ENCODE measurements at regions not wholly inside any gene's neighbourhood (a gene's known extent, or its start where the extent isn't known, plus 50 kb on each side); places are given as distances from the start of the nearest gene placed in this dataset.

GRCh38 chr3:30183421-30183820 is 423.0 kb upstream of the TGFBR2 start:
- TF ChIP-seq CTCF (IDR thresholded peaks at IDR 0.05; ENCODE audit: low read length, missing control alignments), result no peak
- DNase-seq (ENCODE audit: low read depth), result no peak
- H3K4me3 ChIP-seq (replicated peaks; ENCODE audit: low read depth, low read length), result no peak overlapping the region

GRCh38 chr3:30184091-30184810 is 422.1 kb upstream of the TGFBR2 start:
- H3K4me3 ChIP-seq (replicated peaks; ENCODE audit: low read depth, low read length), result no peak overlapping the region
- no peak for DNase-seq (ENCODE audit: low read depth)
- no peak for TF ChIP-seq CTCF (IDR thresholded peaks at IDR 0.05; ENCODE audit: low read length, missing control alignments)

GRCh38 chr3:30185872-30186271 is 420.5 kb upstream of the TGFBR2 start:
- TF ChIP-seq CTCF (IDR thresholded peaks at IDR 0.05; ENCODE audit: low read length, missing control alignments), result no peak
- no peak for DNase-seq (ENCODE audit: low read depth)
- no peak overlapping the region for H3K4me3 ChIP-seq (replicated peaks; ENCODE audit: low read depth, low read length)

- no peak for TF ChIP-seq CTCF (IDR thresholded peaks at IDR 0.05; ENCODE audit: low read length, missing control alignments)
- DNase-seq (ENCODE audit: low read depth), result no peak
- H3K4me3 ChIP-seq (replicated peaks; ENCODE audit: low read depth, low read length), result no peak overlapping the region
Measured at GRCh38 chr3:30186741-30187219, 419.6 kb upstream of the TGFBR2 start.

- no peak overlapping the region for H3K4me3 ChIP-seq (replicated peaks; ENCODE audit: low read depth, low read length)
- DNase-seq (ENCODE audit: low read depth), result no peak
- TF ChIP-seq CTCF (IDR thresholded peaks at IDR 0.05; ENCODE audit: low read length, missing control alignments), result no peak
Measured at GRCh38 chr3:30187366-30187765, 419.0 kb upstream of the TGFBR2 start.

GRCh38 chr3:30188713-30189112 is 417.7 kb upstream of the TGFBR2 start:
- DNase-seq (ENCODE audit: low read depth), result peak; percentile 46
- no peak for TF ChIP-seq CTCF (IDR thresholded peaks at IDR 0.05; ENCODE audit: low read length, missing control alignments)
- no peak overlapping the region for H3K4me3 ChIP-seq (replicated peaks; ENCODE audit: low read depth, low read length)

GRCh38 chr3:30189900-30190299 is 416.5 kb upstream of the TGFBR2 start:
- DNase-seq (ENCODE audit: low read depth), result no peak
- H3K4me3 ChIP-seq (replicated peaks; ENCODE audit: low read depth, low read length), result no peak overlapping the region
- TF ChIP-seq CTCF (IDR thresholded peaks at IDR 0.05; ENCODE audit: low read length, missing control alignments), result no peak
